GM19351 (cell line): ENCODE measurements at regions not wholly inside any gene's neighbourhood (a gene's known extent, or its start where the extent isn't known, plus 50 kb on each side); places are given as distances from the start of the nearest gene placed in this dataset.
"Not testable (repeated sequence)": the region's sequence is repeated elsewhere in the genome, so short reads cannot be mapped to it uniquely, and the experiment has no call there.

ENCODE experiments used
- ATAC-seq: cut with Tn5 transposase; IDR thresholded peaks from one replicate; pipeline ENCODE4 v1.9.1; 2021; ENCODE audit warnings: mild to moderate bottlenecking, moderate library complexity; ENCODE audit not compliant: unreplicated experiment

DNA sequence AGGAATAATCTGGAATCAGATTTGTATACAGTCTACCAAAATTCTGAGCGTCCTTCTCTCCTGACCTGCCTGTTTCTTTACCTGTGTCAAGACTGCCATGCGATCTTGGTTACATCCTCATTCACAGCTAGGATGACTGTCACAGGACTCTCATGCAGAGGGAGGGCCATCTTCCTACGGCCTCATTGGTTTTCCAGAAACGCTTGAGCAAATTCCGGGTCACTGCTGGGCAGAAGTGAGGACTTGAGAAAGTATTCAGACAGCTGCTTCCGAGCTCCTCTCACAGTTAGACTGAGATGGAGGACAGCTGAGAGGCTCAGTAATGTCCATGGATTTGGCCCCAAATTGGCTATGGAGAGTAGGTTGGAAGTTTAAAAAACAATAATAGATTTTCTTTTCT, 94.2 kb downstream of the TFAP2C start:
- ATAC-seq: no peak

DNA sequence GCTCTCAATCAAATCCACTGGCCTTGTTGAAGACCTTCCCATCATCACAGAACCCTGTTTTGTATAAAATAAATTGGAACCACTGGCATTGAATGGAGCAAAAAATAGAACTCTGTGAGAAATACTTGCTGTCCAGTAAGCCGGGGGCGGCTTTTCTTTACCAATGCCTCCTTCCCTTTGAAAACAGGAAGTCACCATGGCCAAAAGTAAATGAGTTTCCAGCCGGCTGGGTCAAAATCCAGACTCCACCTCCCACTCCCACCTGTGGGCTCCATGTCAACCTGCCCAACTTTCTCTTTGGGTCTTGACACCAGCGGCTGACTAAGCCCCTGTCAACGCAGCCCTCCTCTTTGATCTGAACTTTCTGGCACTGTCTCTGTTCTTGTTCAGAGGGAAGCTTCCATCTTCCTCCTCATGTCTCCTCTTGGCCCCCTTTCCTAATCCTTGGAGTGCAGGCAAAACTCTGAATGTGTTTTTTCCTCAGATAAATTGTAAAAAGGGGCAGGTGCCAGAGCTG, 95.2 kb downstream of the TFAP2C start:
- ATAC-seq: no peak

DNA sequence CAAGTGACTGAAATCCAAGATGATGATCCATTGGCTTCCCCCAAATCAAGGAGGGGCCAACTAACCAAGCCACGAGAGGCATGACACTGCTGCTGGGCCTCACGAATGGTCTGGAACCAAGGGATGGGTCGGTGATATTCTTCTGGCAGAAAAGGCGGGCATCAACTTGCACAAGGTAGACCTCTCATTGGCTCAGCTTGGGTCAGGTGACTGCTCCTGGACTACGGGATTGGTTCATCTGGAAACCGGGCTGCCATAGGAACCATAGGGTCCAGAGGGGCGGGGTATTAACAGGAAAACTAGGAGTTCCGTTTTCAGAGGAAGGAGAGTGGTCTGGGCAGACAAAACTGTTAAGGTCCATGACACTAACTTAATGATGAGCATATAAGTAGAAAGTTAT, 100.9 kb downstream of the TFAP2C start:
- ATAC-seq: no peak

DNA sequence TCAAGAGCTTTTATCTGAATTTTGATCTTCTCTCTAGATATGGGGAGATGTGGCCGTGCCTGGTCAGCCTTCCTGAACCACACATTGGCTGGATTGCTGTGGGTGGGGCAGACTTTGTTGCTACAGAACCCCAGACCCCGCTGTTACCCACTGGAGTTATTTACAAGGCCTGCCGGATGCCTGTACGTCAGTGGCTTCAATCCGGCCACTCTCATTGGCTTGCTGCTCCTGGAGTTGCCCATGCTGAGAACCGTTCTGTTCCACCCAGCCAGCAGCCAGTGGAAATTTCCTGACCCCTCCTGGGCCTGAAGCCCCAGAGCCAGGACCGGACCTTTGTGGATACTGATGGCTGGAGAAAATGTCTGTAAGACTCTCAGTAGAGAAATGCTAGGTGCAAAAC, 101.9 kb downstream of the TFAP2C start:
- no peak for ATAC-seq

- ATAC-seq: no peak
Observed at GRCh38 chr20:56731476-56731875, 102.4 kb downstream of the TFAP2C start.

DNA sequence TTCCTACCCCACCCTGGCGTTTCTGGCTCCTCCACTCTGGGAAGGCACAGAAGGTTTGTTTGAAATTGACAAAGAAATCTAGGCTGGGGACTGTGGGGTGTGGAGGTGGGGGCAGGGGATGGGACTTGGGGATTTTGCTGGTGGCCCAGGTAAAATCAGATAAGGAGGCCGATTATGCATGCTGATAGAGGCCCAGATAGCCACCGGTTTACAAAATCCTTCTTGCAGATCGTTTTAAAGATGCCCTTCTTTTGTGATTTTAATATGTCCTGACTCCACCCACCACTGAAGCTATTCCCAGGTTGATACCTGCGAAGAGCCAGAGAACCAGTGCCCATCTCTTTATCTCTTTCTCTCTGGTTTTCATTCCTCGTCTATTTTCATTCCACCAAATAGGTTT, 104.9 kb downstream of the TFAP2C start:
- ATAC-seq: no peak

DNA sequence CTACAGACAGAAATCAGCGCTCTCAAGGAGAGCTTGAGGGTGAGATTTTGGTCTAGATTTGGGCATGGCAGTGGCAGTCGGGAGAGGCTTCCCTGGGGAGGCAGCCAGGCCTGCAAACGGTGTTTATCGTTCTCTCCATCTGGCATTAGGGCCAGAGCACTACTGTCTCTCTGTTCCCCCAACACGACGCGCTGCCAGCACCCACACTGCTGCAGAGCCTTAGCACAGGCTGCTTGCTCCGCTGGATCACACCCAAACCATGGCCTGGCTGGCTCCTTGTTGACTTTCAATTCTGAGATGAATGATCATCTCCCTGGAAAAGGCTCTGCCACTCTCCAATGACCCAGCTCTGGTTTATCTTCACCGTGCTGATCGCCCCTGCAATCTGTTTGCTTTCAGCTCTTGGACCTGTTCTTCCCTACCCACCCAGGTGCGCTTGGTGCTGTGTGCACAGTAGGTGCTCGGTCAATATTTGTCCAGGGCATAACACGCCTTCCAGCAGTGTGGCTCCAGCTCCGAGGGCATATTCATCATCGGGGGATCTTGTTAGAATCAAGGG, 106.1 kb downstream of the TFAP2C start:
- no peak for ATAC-seq

DNA sequence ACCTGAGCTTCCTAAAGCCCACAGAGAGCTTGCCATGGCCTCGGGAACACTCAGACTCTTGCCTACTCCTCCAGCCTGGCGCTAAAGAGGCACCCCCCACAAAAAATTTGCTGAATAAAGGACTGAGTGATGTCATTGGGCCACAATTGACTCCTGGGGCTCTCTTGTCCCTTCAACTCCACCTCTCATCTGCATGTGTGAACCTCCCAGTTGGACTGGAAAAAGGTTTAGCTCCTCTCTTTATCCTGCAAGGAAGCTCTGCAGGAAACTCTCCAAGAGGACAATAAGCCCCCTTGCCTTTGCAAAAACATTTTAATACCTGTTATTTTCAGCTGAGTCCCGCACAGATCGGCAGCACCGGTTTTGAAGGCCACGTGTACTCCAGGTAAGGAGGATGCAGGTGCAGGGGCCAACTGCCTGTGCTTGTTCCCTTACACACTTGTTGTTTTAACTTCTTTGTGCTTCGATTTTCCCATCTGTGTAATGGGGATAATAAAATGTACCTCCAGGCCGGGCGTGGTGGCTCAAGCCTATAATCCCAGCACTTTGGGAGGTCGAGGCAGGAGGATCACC, 107.3 kb downstream of the TFAP2C start:
- ATAC-seq: no peak

- ATAC-seq: not testable (repeated sequence)
Observed at GRCh38 chr20:56744325-56744821, 115.3 kb downstream of the TFAP2C start.

DNA sequence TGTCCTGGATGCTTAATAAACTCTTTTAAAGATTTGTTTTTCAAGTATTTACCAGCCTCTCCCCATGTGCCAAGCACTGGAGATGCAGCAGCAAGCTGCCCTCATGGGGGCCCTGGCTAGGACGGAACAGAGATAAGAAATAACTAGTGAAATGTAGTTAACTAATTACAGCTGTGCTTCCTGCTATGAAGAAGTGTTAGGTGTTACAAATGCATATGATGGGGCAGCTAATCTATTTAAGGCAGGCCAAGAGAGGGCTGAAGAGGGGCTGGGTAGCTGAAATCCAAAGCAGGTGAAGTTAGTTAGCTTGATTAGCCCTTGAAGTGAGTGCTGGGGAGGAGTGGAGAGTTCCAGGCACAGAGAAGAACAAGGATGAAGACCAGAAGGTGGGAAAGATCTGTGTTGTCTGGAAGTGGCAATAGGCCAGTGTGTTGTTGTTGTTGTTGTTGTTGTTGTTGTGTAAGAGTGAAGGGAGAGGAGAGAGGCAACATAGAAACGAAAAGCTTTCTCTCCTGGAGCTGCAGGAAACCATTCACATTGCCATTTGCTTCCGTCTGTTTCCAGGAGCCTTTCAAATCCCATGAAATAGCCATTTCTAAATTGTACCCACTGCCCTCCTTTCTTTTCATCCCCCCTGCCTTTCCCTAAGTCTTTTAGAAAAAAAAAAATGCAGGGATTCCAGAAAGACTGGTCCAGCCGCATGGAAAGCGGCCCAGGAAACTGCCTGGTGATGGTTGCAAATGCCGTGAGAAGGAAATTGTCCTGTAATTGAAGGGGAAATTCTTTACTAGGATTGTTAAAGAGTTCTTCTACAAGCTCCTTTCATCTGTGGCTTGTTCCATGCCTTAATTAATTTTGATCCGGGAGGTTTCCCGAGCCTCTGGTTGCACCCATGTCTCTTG, 119.6 kb downstream of the TFAP2C start:
- ATAC-seq: no peak

DNA sequence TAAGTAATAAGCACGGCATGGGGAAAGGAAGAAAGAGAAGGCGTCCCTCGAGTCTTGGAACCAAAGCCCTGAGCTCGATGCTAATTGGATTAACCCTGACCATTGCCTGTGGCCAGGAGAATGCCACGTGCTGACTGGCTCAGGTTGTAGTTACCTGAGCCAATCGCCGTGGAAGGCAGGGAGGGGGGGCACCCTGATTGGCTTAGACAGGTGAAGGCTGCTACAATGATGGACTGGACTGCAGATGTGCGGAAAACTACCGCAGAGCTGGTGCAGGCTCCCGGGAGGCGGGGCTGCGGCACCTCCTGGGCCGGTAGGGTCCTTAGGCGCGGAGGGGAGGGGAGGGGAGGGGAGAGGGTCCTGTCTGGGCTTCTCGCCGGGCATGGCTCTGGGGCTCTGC, 121.3 kb downstream of the TFAP2C start:
- ATAC-seq: no peak

GRCh38 chr20:56752274-56752673, 123.2 kb downstream of the TFAP2C start:
- ATAC-seq: no peak

- ATAC-seq: no peak
Observed at GRCh38 chr20:56755201-56755600, 126.1 kb downstream of the TFAP2C start.

GRCh38 chr20:56756658-56757057, 127.6 kb downstream of the TFAP2C start:
- ATAC-seq: not testable (repeated sequence)

DNA sequence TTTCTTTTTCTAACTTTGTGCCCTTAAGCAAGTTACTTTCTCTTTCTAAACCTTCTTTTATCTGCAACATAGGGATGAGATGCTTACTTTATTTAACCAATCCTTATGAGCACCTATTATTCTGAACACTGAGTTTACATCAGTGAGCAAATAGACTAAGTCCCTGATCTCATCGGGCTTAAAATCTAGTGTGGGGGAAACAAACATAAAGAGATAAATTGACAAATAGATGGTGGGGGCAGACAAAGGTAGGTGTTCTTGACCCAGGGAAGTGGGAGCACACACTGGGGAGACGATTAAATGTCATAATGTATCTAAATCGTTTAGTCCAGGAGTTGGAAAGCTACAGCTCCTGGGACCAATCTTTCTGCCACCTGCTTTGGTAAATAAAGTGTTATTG, 129.6 kb downstream of the TFAP2C start:
- ATAC-seq: no peak

DNA sequence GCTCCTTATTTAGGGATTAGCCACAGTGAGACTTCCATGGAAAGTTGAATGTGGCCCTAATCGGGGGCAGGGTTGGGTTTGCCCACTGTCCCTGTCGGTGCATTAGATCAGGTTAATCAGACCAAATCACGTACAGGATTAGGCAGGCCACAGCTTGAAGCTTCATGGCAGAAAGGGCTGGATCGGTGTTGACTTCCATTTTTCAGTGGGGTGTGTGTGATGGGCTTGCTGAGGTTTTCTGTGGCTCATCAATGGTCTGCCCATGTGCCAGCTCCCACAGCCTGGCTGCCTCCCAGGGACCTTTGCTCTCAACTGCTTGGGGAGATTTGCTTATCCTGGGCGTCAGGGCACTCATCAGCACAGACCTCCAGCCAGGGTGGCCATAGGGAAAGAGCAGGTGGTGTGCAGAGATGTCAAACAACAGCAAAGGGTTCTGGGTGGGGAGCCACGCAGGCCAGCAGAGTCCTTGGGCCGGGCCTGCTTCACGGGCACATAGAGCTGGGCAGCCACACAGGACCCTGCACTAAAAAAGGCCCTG, 130.7 kb downstream of the TFAP2C start:
- ATAC-seq: no peak

DNA sequence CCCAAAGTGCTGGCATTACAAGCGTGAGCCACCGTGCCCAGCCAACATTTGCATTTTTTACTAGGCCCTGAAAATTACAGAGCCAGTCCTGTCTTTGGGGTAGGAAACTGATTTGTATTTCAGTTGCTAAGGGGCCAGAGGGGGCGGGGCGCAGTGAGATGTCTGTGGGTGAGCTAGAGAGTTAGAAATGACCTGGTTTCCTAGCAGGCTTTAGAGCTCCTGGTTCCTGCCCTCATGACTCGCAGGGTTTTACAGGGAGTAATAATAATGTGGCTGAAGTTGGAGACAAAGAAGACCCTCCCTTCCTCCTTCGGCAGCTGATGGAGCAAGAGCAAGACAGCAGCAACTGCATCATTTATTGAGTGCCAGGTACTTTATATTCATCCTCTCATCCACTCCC, 131.5 kb downstream of the TFAP2C start:
- ATAC-seq: no peak

- ATAC-seq: no peak
Observed at GRCh38 chr20:56761393-56761792, 132.3 kb downstream of the TFAP2C start.

- ATAC-seq: no peak
Observed at GRCh38 chr20:56762401-56762800, 133.3 kb downstream of the TFAP2C start.

GRCh38 chr20:56762829-56763228, 133.7 kb downstream of the TFAP2C start:
- ATAC-seq: no peak

- no peak for ATAC-seq
Observed at GRCh38 chr20:56764671-56765070, 135.6 kb downstream of the TFAP2C start.
